ENCODE measurements at regions not wholly inside any gene's neighbourhood (a gene's known extent, or its start where the extent isn't known, plus 50 kb on each side); places are given as distances from the start of the nearest gene placed in this dataset.

DNA sequence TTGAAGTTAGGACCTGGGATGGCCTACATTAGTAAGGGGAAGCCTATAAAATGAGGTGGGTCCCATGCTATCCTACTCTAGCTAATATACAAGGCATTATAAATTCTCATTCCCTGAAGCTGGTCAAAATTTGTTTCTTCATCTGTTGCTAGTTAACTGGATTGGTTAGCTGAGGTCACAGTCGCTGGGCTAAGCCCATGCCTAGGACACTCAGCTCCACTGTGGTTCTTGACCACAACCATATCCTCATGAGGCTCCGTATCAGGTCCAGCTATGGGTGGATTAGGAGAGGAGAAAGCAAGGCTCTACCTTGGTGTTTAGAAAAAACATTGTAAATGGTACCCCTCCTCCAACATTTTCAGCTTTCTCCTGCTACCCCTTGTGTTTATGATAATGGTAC lies 52.8 kb upstream of the RAI14 start:
- TF ChIP-seq SIN3A (IDR thresholded peaks at IDR 0.05; ENCODE audit: borderline replicate concordance, insufficient read depth, low read length) (no peak), POLR2AphosphoS5 (IDR thresholded peaks at IDR 0.05; ENCODE audit: low read depth, low read length) (no peak), TAF1 (IDR thresholded peaks at IDR 0.05; ENCODE audit: borderline replicate concordance, insufficient read depth, low read length) (no peak), FOXP2 (optimal IDR thresholded peaks at IDR 0.05; ENCODE audit: borderline replicate concordance, extremely low read depth, extremely low read length, insufficient read depth) (no peak)
- TF ChIP-seq, protein P1, sequence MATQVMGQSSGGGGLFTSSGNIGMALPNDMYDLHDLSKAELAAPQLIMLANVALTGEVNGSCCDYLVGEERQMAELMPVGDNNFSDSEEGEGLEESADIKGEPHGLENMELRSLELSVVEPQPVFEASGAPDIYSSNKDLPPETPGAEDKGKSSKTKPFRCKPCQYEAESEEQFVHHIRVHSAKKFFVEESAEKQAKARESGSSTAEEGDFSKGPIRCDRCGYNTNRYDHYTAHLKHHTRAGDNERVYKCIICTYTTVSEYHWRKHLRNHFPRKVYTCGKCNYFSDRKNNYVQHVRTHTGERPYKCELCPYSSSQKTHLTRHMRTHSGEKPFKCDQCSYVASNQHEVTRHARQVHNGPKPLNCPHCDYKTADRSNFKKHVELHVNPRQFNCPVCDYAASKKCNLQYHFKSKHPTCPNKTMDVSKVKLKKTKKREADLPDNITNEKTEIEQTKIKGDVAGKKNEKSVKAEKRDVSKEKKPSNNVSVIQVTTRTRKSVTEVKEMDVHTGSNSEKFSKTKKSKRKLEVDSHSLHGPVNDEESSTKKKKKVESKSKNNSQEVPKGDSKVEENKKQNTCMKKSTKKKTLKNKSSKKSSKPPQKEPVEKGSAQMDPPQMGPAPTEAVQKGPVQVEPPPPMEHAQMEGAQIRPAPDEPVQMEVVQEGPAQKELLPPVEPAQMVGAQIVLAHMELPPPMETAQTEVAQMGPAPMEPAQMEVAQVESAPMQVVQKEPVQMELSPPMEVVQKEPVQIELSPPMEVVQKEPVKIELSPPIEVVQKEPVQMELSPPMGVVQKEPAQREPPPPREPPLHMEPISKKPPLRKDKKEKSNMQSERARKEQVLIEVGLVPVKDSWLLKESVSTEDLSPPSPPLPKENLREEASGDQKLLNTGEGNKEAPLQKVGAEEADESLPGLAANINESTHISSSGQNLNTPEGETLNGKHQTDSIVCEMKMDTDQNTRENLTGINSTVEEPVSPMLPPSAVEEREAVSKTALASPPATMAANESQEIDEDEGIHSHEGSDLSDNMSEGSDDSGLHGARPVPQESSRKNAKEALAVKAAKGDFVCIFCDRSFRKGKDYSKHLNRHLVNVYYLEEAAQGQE (IDR thresholded peaks at IDR 0.05; ENCODE audit: insufficient read depth in 1 of 2, low read depth in 2 of 2, low read length in 2 of 2): no peak

DNA sequence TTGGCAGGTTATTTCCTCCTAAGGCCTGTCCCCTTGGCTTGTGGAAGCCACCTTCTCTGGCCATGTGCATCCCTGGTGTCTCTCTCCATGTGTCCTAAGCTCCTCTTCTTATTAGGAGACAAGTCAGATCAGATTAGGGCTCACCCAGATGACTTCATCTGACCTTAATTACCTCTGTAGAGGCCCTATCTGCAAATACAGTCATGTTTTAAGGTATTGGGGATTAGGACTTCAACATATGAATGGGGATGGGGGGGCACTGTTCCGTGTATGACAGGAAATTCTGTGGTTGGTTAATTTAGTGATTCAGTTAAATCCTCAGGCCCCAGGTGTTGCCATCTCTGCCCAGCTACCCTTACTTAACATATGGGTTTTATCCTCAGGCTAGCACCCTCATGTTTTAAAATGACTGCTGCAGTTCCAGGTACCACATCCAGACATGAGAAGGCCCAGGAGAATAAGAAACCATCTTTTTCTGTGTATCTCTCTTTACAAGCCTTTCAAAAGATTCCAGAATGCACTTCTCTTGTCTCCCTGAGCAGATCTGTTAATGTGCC lies 51.9 kb upstream of the RAI14 start:
- TF ChIP-seq POLR2AphosphoS5 (IDR thresholded peaks at IDR 0.05; ENCODE audit: low read depth, low read length) (no peak), FOXP2 (optimal IDR thresholded peaks at IDR 0.05; ENCODE audit: borderline replicate concordance, extremely low read depth, extremely low read length, insufficient read depth) (no peak), TAF1 (IDR thresholded peaks at IDR 0.05; ENCODE audit: borderline replicate concordance, insufficient read depth, low read length) (no peak), SIN3A (IDR thresholded peaks at IDR 0.05; ENCODE audit: borderline replicate concordance, insufficient read depth, low read length) (no peak)
- TF ChIP-seq, protein P1 (IDR thresholded peaks at IDR 0.05; ENCODE audit: insufficient read depth in 1 of 2, low read depth in 2 of 2, low read length in 2 of 2): no peak

GRCh38 chr5:34606101-34606500 lies 50.0 kb upstream of the RAI14 start:
- TF ChIP-seq POLR2AphosphoS5 (IDR thresholded peaks at IDR 0.05; ENCODE audit: low read depth, low read length) (no peak), TAF1 (IDR thresholded peaks at IDR 0.05; ENCODE audit: borderline replicate concordance, insufficient read depth, low read length) (no peak), FOXP2 (optimal IDR thresholded peaks at IDR 0.05; ENCODE audit: borderline replicate concordance, extremely low read depth, extremely low read length, insufficient read depth) (no peak), SIN3A (IDR thresholded peaks at IDR 0.05; ENCODE audit: borderline replicate concordance, insufficient read depth, low read length) (no peak)
- TF ChIP-seq, protein P1 (IDR thresholded peaks at IDR 0.05; ENCODE audit: insufficient read depth in 1 of 2, low read depth in 2 of 2, low read length in 2 of 2): no peak
